Activated T-helper 17 cell treated with anti-CD3 and anti-CD28 coated beads, Interleukin-2, amount 50 U/mL, for 72 hours (primary cell): ENCODE measurements at regions not wholly inside any gene's neighbourhood (a gene's known extent, or its start where the extent isn't known, plus 50 kb on each side); places are given as distances from the start of the nearest gene placed in this dataset.

Experiments
- ATAC-seq: fragments of 150-1000 bp; cut with Tn5 transposase; replicated peaks from 2 replicates; pipeline ENCODE4 v1.10.0; 2021; ENCODE audit warnings: mild to moderate bottlenecking, moderate library complexity
- H3K27ac Mint-ChIP-seq: one replicate; pipeline ENCODE4 v1.8.0; 2022; ENCODE audit warnings: mixed read lengths
- H3K27me3 Mint-ChIP-seq: one replicate; pipeline ENCODE4 v1.8.0; 2022; ENCODE audit warnings: mixed read lengths
- H3K36me3 Mint-ChIP-seq: one replicate; pipeline ENCODE4 v1.8.0; 2022; ENCODE audit warnings: low read depth, mild to moderate bottlenecking, mixed read lengths
- H3K4me1 Mint-ChIP-seq: one replicate; pipeline ENCODE4 v1.8.0; 2022; ENCODE audit warnings: mixed read lengths
- H3K4me3 Mint-ChIP-seq: one replicate; pipeline ENCODE4 v1.8.0; 2022; ENCODE audit warnings: mild to moderate bottlenecking, mixed read lengths
- H3K9me3 Mint-ChIP-seq: one replicate; pipeline ENCODE4 v1.8.0; 2022; ENCODE audit warnings: mixed read lengths

- H3K4me1 Mint-ChIP-seq = no peaks in the 10 kb centered on the region
- H3K27me3 Mint-ChIP-seq = peaks cover 20% of the 10 kb centered on the region
- H3K4me3 Mint-ChIP-seq = no peak overlapping the region
- H3K9me3 Mint-ChIP-seq = no peaks in the 10 kb centered on the region
- no peak overlapping the region for H3K27ac Mint-ChIP-seq
- no peaks in the 10 kb centered on the region for H3K36me3 Mint-ChIP-seq
- ATAC-seq = no peak
Observed at GRCh38 chr1:208595236-208595635, 351.1 kb upstream of the PLXNA2 start.

- no peaks in the 10 kb centered on the region for H3K9me3 Mint-ChIP-seq
- no peak overlapping the region for H3K27ac Mint-ChIP-seq
- ATAC-seq = no peak
- H3K4me1 Mint-ChIP-seq = no peaks in the 10 kb centered on the region
- H3K27me3 Mint-ChIP-seq = peaks cover 18% of the 10 kb centered on the region
- no peak overlapping the region for H3K4me3 Mint-ChIP-seq
- no peaks in the 10 kb centered on the region for H3K36me3 Mint-ChIP-seq
Observed at GRCh38 chr1:208595745-208596144, 351.6 kb upstream of the PLXNA2 start.

- H3K27ac Mint-ChIP-seq = no peak overlapping the region
- H3K36me3 Mint-ChIP-seq = no peaks in the 10 kb centered on the region
- H3K4me3 Mint-ChIP-seq = no peak overlapping the region
- ATAC-seq = no peak
- no peaks in the 10 kb centered on the region for H3K4me1 Mint-ChIP-seq
- H3K27me3 Mint-ChIP-seq = peaks cover 16% of the 10 kb centered on the region
- no peaks in the 10 kb centered on the region for H3K9me3 Mint-ChIP-seq
Observed at GRCh38 chr1:208597571-208597970, 353.4 kb upstream of the PLXNA2 start.

DNA sequence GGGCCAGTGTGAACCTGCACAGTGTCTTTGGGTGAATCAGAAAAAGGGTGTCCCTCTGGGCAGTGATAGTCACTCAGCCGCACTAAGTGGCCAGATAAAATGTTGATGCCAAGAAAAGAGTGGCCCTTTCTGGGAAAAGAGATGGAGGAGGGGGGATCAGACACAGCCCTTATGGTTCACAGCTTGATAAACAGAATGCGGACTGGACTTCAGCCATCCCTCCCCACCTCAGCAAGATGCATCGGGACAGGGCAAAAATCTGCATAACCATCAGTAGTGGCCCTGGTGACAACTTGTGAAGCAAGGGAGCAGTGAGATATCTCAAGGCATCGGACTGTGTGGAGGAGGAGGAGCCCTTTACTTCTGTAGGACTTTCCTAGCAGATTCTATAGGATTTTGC lies 353.8 kb upstream of the PLXNA2 start:
- no peak for ATAC-seq
- no peak overlapping the region for H3K4me3 Mint-ChIP-seq
- no peaks in the 10 kb centered on the region for H3K4me1 Mint-ChIP-seq
- no peaks in the 10 kb centered on the region for H3K9me3 Mint-ChIP-seq
- H3K36me3 Mint-ChIP-seq = no peaks in the 10 kb centered on the region
- no peak overlapping the region for H3K27ac Mint-ChIP-seq
- H3K27me3 Mint-ChIP-seq = peaks cover 15% of the 10 kb centered on the region

DNA sequence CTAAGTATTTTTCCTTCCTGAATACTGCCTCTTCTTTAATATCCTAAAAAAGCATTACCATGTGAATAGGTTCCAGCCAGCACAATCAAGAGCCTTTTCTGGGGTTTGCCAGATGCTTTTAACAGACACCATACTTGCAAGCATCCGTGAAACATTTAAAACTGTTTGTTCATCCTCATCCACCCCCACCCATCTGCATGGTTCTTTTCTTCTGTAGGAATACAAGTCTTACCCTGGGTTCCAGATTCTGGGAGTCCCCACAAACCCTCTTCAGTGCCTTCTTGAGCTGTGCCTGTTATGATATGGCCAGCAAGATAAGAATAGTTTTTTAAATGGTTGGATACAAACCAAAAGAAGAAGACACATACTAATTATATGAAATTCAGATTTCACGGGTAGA lies 354.9 kb upstream of the PLXNA2 start:
- H3K4me3 Mint-ChIP-seq = no peak overlapping the region
- no peak overlapping the region for H3K27ac Mint-ChIP-seq
- ATAC-seq = no peak
- no peaks in the 10 kb centered on the region for H3K4me1 Mint-ChIP-seq
- no peaks in the 10 kb centered on the region for H3K9me3 Mint-ChIP-seq
- no peaks in the 10 kb centered on the region for H3K36me3 Mint-ChIP-seq
- H3K27me3 Mint-ChIP-seq = peaks cover 12% of the 10 kb centered on the region

DNA sequence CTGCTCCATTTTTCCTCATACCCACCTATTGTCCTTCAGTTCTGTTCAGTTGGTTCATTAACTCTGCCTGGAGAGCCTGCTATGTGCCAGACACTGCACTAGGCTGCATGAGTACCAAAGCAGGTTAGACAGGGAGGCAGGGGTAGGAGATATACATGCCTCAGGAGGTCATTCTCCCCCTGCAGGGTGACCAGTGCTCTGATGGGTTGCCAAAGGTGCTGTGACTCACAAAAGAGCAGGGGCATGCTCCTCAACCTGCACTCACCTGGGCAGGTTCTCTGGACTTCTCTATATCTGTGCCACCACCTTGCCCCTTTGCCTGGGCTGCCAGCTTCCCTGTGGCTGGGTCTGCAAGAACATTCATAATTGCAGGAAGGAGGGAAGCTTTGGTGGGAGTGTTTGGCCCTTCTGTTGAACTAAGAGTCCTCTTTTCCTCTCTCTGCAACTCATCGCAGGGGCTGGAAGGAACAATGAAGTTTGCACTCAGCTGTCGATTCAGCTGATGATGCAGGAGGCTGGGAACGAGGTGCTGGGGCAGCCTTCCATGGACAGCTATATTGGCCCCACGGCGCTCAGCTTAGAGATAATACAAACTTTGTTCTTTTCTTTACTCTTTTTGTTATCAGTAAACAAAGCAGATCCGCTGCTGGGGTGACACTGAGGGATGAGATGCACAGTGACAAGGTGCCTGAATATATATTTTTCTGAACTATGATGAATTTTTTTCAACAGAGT lies 356.4 kb upstream of the PLXNA2 start:
- ATAC-seq = no peak
- Mint-ChIP-seq H3K27ac (no peak overlapping the region), H3K36me3 (no peaks in the 10 kb centered on the region), H3K27me3 (peaks cover 16% of the 10 kb centered on the region), H3K4me1 (no peaks in the 10 kb centered on the region), H3K4me3 (no peak overlapping the region), H3K9me3 (no peaks in the 10 kb centered on the region)

- H3K9me3 Mint-ChIP-seq = no peaks in the 10 kb centered on the region
- H3K4me3 Mint-ChIP-seq = no peak overlapping the region
- no peak overlapping the region for H3K27ac Mint-ChIP-seq
- H3K4me1 Mint-ChIP-seq = no peaks in the 10 kb centered on the region
- peaks cover 16% of the 10 kb centered on the region for H3K27me3 Mint-ChIP-seq
- no peaks in the 10 kb centered on the region for H3K36me3 Mint-ChIP-seq
- ATAC-seq = no peak
Observed at GRCh38 chr1:208601561-208601960, 357.4 kb upstream of the PLXNA2 start.

DNA sequence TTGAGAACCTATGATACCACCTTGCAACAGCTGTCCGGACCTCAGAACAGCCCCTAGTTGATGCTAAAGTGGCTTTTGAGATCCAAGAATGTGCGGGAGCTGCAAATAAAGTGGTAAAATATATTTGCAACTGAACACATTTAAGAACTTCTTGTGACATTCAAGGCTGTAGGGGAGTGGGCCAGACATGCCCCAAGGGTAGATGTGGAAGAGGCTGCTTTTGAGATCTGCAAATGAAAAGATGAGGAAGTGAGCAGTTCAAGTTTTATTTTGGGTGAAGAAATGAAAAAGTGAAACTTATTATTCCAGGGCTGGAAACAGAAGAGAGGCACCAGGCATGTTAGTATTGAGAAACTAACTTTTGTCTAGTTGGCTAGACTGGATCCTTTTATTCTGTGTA lies 359.5 kb upstream of the PLXNA2 start:
- Mint-ChIP-seq H3K4me3 (no peak overlapping the region), H3K27ac (no peak overlapping the region), H3K4me1 (no peaks in the 10 kb centered on the region), H3K9me3 (no peaks in the 10 kb centered on the region), H3K27me3 (peaks cover 11% of the 10 kb centered on the region), H3K36me3 (no peaks in the 10 kb centered on the region)
- ATAC-seq = no peak

DNA sequence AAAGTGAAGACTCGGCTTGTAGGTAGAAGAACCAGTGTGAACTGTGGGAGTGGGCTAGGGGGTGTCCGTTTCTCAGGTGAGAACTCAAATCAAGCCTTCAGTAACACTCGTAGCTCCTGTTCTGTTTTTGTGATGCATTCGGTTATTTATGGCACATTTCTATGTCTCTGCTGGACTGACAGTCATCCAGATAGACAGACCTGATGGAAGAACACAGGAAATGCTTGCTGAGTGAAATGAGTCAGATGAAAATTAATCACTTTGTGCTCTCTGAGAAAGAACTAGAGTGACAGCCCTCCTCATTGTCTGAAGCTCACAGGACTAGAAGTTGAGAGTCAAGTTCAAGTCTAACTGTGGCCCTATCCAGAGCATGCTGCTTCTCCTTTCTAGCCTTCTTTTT lies 360.1 kb upstream of the PLXNA2 start:
- Mint-ChIP-seq H3K9me3 (no peaks in the 10 kb centered on the region), H3K27me3 (peaks cover 10% of the 10 kb centered on the region), H3K4me1 (no peaks in the 10 kb centered on the region), H3K36me3 (no peaks in the 10 kb centered on the region), H3K4me3 (no peak overlapping the region), H3K27ac (no peak overlapping the region)
- peak; percentile 86 for ATAC-seq

DNA sequence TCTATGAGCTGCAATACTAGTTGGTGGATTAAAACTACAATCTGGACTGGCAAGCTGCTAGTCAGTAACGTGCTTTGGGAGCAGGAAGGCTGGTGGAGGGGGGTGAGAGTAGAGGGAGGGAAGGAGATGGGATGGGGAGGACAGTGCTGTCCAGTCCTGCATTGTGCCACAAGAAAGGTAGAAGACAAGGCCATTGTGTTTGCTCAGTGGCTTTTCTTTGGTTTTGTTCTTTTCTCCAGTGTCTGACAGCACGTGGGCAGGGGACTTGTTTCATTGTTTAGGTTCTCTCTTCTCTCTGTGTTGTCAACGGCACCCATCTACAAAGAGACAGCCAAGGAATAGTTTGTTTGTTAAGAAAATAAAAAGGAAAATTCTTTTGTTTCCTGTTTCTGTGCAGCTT lies 362.8 kb upstream of the PLXNA2 start:
- Mint-ChIP-seq H3K27me3 (peaks cover 7% of the 10 kb centered on the region), H3K9me3 (no peaks in the 10 kb centered on the region), H3K27ac (no peak overlapping the region), H3K4me1 (no peaks in the 10 kb centered on the region), H3K4me3 (no peak overlapping the region), H3K36me3 (no peaks in the 10 kb centered on the region)
- ATAC-seq = no peak

GRCh38 chr1:208607616-208608015 lies 363.4 kb upstream of the PLXNA2 start:
- no peak overlapping the region for H3K4me3 Mint-ChIP-seq
- ATAC-seq = no peak
- H3K9me3 Mint-ChIP-seq = no peaks in the 10 kb centered on the region
- H3K27ac Mint-ChIP-seq = no peak overlapping the region
- no peaks in the 10 kb centered on the region for H3K36me3 Mint-ChIP-seq
- H3K27me3 Mint-ChIP-seq = peaks cover 7% of the 10 kb centered on the region
- no peaks in the 10 kb centered on the region for H3K4me1 Mint-ChIP-seq

GRCh38 chr1:208614610-208615009 lies 370.4 kb upstream of the PLXNA2 start:
- Mint-ChIP-seq H3K36me3 (no peaks in the 10 kb centered on the region), H3K27ac (no peak overlapping the region), H3K27me3 (peaks cover 15% of the 10 kb centered on the region), H3K4me3 (no peak overlapping the region), H3K4me1 (no peaks in the 10 kb centered on the region), H3K9me3 (peaks cover 11% of the 10 kb centered on the region)
- no peak for ATAC-seq

GRCh38 chr1:208615371-208615770 lies 371.2 kb upstream of the PLXNA2 start:
- no peak overlapping the region for H3K4me3 Mint-ChIP-seq
- no peak overlapping the region for H3K27ac Mint-ChIP-seq
- H3K27me3 Mint-ChIP-seq = peaks cover 15% of the 10 kb centered on the region
- ATAC-seq = no peak
- peaks cover 13% of the 10 kb centered on the region for H3K9me3 Mint-ChIP-seq
- H3K36me3 Mint-ChIP-seq = no peaks in the 10 kb centered on the region
- no peaks in the 10 kb centered on the region for H3K4me1 Mint-ChIP-seq

GRCh38 chr1:208616776-208617175 lies 372.6 kb upstream of the PLXNA2 start:
- no peak for ATAC-seq
- Mint-ChIP-seq H3K36me3 (no peaks in the 10 kb centered on the region), H3K27me3 (peaks cover 15% of the 10 kb centered on the region), H3K27ac (no peak overlapping the region), H3K4me1 (no peaks in the 10 kb centered on the region), H3K4me3 (no peak overlapping the region), H3K9me3 (peaks cover 15% of the 10 kb centered on the region)

- no peak overlapping the region for H3K4me3 Mint-ChIP-seq
- ATAC-seq = no peak
- H3K9me3 Mint-ChIP-seq = no peaks in the 10 kb centered on the region
- no peak overlapping the region for H3K27ac Mint-ChIP-seq
- no peaks in the 10 kb centered on the region for H3K4me1 Mint-ChIP-seq
- no peaks in the 10 kb centered on the region for H3K27me3 Mint-ChIP-seq
- H3K36me3 Mint-ChIP-seq = no peaks in the 10 kb centered on the region
Observed at GRCh38 chr1:208628022-208628914, 384.1 kb upstream of the PLXNA2 start.
